Activated T-cell treated with anti-CD3 and anti-CD28 coated beads, Interleukin-2, amount 50 U/mL, for 24 hours (primary cell): ENCODE measurements at regions not wholly inside any gene's neighbourhood (a gene's known extent, or its start where the extent isn't known, plus 50 kb on each side); places are given as distances from the start of the nearest gene placed in this dataset.

Experiments
- DNase-seq: peaks from one replicate; pipeline ENCODE4 v3.0.0-alpha.2; 2020
- H3K27ac Mint-ChIP-seq: 2 replicates; pipeline ENCODE4 v1.8.0; 2020; ENCODE audit warnings: mild to moderate bottlenecking, mixed read lengths
- H3K27me3 Mint-ChIP-seq: 2 replicates; pipeline ENCODE4 v1.8.0; 2020; ENCODE audit warnings: mixed read lengths
- H3K36me3 Mint-ChIP-seq: 2 replicates; pipeline ENCODE4 v1.8.0; 2020; ENCODE audit warnings: low read depth, mixed read lengths
- H3K4me1 Mint-ChIP-seq: 2 replicates; pipeline ENCODE4 v1.8.0; 2020; ENCODE audit warnings: low read depth, mixed read lengths
- H3K4me3 Mint-ChIP-seq: 2 replicates; pipeline ENCODE4 v1.8.0; 2020; ENCODE audit warnings: mild to moderate bottlenecking, moderate library complexity, mixed read lengths
- H3K9me3 Mint-ChIP-seq: 2 replicates; pipeline ENCODE4 v1.8.0; 2020; ENCODE audit warnings: mixed read lengths

DNA sequence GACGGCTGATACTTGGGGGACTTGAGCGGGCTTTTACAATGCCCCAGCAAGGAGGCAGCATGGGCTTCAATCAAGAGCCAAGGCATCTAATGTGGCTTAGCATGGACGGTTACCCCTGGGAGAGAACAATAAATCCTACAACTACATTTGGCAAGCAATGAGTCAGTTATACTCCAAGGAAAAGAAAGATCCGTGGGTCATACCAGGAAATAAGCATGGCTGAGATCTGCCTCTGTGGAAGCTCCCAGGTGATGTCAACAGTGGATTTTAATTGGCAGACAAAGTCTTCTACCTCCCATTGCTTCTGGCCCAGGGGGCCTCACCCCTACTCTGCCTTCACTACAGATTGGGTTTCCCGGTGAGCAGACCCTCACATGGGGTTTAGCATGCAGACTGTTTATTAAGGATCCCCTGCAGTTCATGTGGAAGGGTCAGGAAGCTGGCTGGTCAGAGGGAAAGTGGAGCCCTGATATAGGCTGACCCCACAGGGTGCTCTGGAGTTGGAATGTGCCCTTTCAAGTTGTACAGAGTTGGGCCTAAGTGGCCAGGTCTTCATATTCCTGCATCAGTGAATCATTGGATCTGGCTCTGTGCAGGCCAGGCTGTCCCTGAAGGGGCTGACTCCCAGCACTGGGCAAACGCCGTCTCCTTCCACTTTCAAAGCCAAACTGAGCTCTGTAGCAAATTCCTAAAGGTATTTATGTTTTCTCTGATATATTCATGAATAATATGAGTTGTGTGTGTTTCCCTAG, 91.3 kb upstream of the GGTLC1 start:
- Mint-ChIP-seq H3K4me1 (peaks cover 1% of the 10 kb centered on the region), H3K27me3 (no peaks in the 10 kb centered on the region), H3K36me3 (no peaks in the 10 kb centered on the region), H3K9me3 (no peaks in the 10 kb centered on the region), H3K27ac (no peak overlapping the region), H3K4me3 (no peak overlapping the region)
- no peak for DNase-seq

DNA sequence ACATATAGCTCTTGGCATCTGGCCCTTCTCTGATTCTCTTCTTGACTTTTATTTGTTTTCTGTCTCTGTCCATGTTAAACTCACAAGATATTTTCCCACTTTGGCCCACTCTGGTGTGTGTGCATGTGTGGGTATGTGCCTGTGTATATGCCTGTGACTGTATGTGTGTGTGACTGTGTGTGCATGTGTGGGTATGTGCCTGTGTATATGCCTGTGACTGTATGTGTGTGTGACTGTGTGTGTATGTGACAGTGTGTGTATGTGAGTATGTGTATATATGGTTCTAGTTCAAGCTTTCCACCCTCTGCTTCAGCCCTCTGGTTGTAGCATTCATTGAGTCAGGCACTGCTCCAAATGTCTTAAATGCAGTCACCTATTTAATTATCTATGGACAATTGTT, 88.6 kb upstream of the GGTLC1 start:
- Mint-ChIP-seq H3K27ac (no peak overlapping the region), H3K9me3 (peaks cover 2% of the 10 kb centered on the region), H3K4me3 (no peak overlapping the region), H3K36me3 (no peaks in the 10 kb centered on the region), H3K4me1 (peaks cover 5% of the 10 kb centered on the region), H3K27me3 (no peaks in the 10 kb centered on the region)
- no peak for DNase-seq

- no peak overlapping the region for H3K27ac Mint-ChIP-seq
- H3K4me3 Mint-ChIP-seq: no peak overlapping the region
- no peak for DNase-seq
Observed at GRCh38 chr20:24070679-24071078, 82.1 kb upstream of the GGTLC1 start.

GRCh38 chr20:24066076-24066700, 77.6 kb upstream of the GGTLC1 start:
- Mint-ChIP-seq H3K9me3 (peaks cover 10% of the 10 kb centered on the region), H3K27ac (peak overlapping the region; percentile 87), H3K4me3 (peak overlapping the region; percentile 66), H3K36me3 (peaks cover 5% of the 10 kb centered on the region), H3K4me1 (peaks cover 17% of the 10 kb centered on the region), H3K27me3 (no peaks in the 10 kb centered on the region)
- DNase-seq: no peak

More at GRCh38 chr20:24070679-24071078, 82.1 kb upstream of the GGTLC1 start:
- Mint-ChIP-seq H3K4me1 (peaks cover 16% of the 10 kb centered on the region), H3K27me3 (no peaks in the 10 kb centered on the region), H3K36me3 (peaks cover 6% of the 10 kb centered on the region), H3K9me3 (peaks cover 18% of the 10 kb centered on the region)

DNA sequence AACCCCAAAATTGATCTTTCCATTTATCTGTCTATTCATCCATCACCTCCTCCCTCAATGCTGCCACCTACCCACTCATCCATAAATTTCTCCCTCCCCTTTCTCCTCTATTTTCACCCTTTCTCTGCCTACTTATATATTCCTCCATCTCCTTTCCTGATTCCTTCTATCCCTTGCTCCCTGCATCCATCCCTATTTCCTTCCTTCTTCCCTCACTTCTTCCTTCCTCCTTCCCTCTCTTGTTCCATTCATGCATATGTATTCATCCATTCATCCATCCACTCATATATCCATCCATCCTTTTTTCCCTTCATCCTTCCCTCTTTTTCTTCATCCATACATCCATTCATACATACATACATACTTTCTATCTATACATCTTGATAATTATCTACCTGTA, 76.3 kb upstream of the GGTLC1 start:
- no peaks in the 10 kb centered on the region for H3K36me3 Mint-ChIP-seq
- H3K9me3 Mint-ChIP-seq: no peaks in the 10 kb centered on the region
- DNase-seq: no peak
- H3K27ac Mint-ChIP-seq: no peak overlapping the region
- H3K4me1 Mint-ChIP-seq: peaks cover 17% of the 10 kb centered on the region
- H3K4me3 Mint-ChIP-seq: no peak overlapping the region
- no peaks in the 10 kb centered on the region for H3K27me3 Mint-ChIP-seq

DNA sequence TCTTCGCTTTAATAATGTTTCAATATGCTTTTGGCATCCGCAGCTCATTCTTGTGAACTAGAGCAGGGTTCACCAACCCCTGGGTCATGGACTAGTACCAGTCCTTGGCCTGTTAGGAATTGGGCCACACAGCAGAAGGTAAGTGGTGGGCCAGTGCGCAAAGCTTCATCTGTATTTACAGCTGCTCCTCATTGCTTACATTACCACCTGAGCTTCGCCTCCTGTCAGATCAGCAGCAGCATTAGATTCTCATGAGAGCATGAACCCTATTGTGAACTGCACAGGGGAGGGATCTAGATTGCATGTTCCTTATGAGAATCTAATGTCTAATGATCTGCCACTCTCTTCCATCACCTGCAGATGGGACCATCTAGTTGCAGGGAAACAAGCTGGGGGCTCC, 75.5 kb upstream of the GGTLC1 start:
- Mint-ChIP-seq H3K9me3 (no peaks in the 10 kb centered on the region), H3K36me3 (no peaks in the 10 kb centered on the region), H3K4me1 (peaks cover 17% of the 10 kb centered on the region), H3K4me3 (no peak overlapping the region), H3K27me3 (no peaks in the 10 kb centered on the region), H3K27ac (no peak overlapping the region)
- no peak for DNase-seq

DNA sequence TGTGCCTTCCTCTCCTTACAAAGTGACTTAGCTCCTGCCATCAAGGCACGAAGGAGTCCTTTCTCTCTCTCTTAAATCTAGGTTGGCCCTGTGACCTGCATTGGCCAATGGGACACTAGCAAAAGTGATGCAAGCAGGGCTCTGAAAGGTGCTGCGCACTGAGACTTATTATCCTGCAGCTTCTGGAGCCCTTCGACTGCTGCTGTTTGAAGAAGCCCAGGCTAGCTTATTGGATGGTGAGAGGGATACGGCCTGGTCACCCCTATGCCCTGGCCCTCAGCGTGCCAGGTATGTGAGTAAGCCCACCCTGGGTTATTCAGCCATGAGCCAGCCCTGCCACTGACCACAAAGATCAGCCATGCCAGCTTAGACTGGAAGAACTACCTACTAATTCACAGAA, 74.5 kb upstream of the GGTLC1 start:
- Mint-ChIP-seq H3K9me3 (no peaks in the 10 kb centered on the region), H3K4me3 (no peak overlapping the region), H3K36me3 (no peaks in the 10 kb centered on the region), H3K27ac (no peak overlapping the region), H3K4me1 (peaks cover 17% of the 10 kb centered on the region), H3K27me3 (no peaks in the 10 kb centered on the region)
- DNase-seq: no peak

GRCh38 chr20:24060851-24061590, 72.4 kb upstream of the GGTLC1 start:
- H3K36me3 Mint-ChIP-seq: no peaks in the 10 kb centered on the region
- no peak overlapping the region for H3K4me3 Mint-ChIP-seq
- H3K9me3 Mint-ChIP-seq: no peaks in the 10 kb centered on the region
- peaks cover 7% of the 10 kb centered on the region for H3K4me1 Mint-ChIP-seq
- no peak for DNase-seq
- H3K27ac Mint-ChIP-seq: no peak overlapping the region
- H3K27me3 Mint-ChIP-seq: no peaks in the 10 kb centered on the region

DNA sequence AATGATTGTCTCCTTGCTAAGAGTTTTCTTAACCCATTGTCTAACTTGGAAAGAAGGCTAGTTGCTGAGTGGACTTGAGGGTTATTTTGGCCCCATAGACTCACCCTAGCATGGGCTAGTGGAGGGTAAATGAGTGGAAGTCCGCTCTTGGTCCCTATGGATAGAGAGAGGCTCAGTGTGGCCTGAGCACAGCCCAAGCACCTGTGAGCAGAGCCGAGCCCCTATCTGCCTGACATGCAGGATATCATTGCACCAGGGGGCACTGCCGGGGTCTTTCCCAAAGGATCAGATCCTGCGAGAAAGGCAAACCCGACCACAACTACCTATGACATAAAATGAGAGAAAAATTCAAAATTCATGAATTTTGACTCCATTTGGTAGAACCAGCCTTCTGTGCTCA, 70.6 kb upstream of the GGTLC1 start:
- no peak for DNase-seq
- no peaks in the 10 kb centered on the region for H3K27me3 Mint-ChIP-seq
- no peaks in the 10 kb centered on the region for H3K36me3 Mint-ChIP-seq
- H3K4me3 Mint-ChIP-seq: no peak overlapping the region
- no peak overlapping the region for H3K27ac Mint-ChIP-seq
- H3K4me1 Mint-ChIP-seq: no peaks in the 10 kb centered on the region
- no peaks in the 10 kb centered on the region for H3K9me3 Mint-ChIP-seq

DNA sequence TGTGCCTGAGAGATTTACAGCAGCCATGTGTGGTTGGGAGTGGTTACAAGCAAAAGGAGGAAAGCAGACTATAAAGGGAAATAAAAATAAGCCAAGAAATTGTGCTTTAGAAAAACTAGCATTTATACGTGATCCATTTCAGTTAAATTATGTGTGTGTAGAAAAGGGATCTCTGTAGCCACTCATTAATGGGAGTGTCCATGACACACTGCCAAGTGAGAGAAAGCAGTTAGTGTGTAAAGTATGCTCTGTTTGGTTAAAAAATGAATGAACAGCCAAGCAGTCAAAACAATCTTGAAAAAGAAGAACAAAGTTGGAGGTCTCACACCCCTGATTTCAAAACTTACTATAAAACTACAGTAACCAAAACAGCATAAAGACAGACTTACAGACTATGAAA, 67.9 kb upstream of the GGTLC1 start:
- Mint-ChIP-seq H3K4me1 (peaks cover 8% of the 10 kb centered on the region), H3K27ac (no peak overlapping the region), H3K4me3 (no peak overlapping the region), H3K27me3 (no peaks in the 10 kb centered on the region), H3K36me3 (no peaks in the 10 kb centered on the region), H3K9me3 (no peaks in the 10 kb centered on the region)
- no peak for DNase-seq

DNA sequence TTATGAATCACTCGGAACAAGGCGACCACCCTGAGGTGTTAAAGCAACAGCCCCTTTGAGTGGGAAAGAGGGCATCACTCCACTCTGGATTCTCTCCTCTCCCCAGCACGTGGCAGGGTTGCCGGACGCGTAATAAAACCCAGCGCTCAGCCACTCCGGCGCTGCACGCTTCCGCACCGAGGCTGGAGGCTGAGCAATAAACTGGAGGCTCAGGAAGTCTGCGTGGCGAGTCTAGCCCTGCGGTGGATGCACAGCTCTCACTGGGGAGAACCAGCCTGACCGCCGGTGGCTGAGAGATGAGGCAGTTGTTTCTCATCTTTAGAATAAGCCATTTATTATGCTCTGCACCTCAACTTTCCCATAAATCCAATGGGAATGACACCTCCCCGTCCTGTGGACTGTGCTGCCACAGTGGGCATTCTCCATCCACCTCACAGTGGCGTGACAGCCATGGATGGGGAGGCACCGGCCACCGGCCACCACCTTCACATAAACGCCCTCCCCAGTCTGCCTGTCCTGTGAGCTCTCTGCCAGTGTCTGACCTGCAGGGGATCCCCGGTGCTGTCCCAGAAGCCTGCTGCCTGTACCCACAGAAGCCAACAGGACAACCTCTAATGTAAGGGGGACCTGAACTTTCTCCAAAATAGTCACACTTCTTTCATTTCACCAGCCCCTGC, 64.2 kb upstream of the GGTLC1 start:
- H3K27ac Mint-ChIP-seq: no peak overlapping the region
- no peaks in the 10 kb centered on the region for H3K9me3 Mint-ChIP-seq
- no peak overlapping the region for H3K4me3 Mint-ChIP-seq
- no peaks in the 10 kb centered on the region for H3K27me3 Mint-ChIP-seq
- no peak for DNase-seq
- H3K36me3 Mint-ChIP-seq: no peaks in the 10 kb centered on the region
- peaks cover 40% of the 10 kb centered on the region for H3K4me1 Mint-ChIP-seq

GRCh38 chr20:24051160-24051559, 62.6 kb upstream of the GGTLC1 start:
- Mint-ChIP-seq H3K9me3 (no peaks in the 10 kb centered on the region), H3K27ac (peak overlapping the region; percentile 27), H3K4me1 (peaks cover 51% of the 10 kb centered on the region), H3K36me3 (no peaks in the 10 kb centered on the region), H3K4me3 (no peak overlapping the region), H3K27me3 (no peaks in the 10 kb centered on the region)
- DNase-seq: no peak

- no peak overlapping the region for H3K4me3 Mint-ChIP-seq
- H3K36me3 Mint-ChIP-seq: no peaks in the 10 kb centered on the region
- H3K9me3 Mint-ChIP-seq: no peaks in the 10 kb centered on the region
- no peak for DNase-seq
- H3K4me1 Mint-ChIP-seq: peaks cover 61% of the 10 kb centered on the region
- peak overlapping the region; percentile 10 for H3K27ac Mint-ChIP-seq
- no peaks in the 10 kb centered on the region for H3K27me3 Mint-ChIP-seq
Observed at GRCh38 chr20:24050119-24050518, 61.5 kb upstream of the GGTLC1 start.

DNA sequence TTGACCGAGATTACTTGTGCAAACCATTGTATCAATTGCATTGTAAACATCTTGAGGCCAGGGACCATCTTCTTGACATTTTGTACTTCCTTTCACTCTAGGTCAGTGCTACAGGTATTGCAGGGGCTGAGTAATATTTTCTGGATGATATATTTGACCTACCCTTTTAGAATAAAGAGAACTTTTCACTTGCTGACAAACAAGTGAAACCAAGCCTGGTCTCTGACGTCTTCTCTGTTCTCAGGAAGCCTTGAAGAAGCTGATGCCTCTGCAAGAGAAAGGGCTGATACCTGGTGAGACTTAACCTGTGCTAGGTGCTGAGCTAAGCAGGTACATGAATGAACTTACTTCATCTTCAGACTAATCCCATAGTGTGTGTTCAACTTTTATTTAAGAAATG, 60.5 kb upstream of the GGTLC1 start:
- Mint-ChIP-seq H3K27ac (peak overlapping the region; percentile 10), H3K4me1 (peaks cover 67% of the 10 kb centered on the region), H3K4me3 (no peak overlapping the region)

More for the DNA sequence above, 60.5 kb upstream of the GGTLC1 start:
- Mint-ChIP-seq H3K36me3 (no peaks in the 10 kb centered on the region), H3K9me3 (no peaks in the 10 kb centered on the region), H3K27me3 (no peaks in the 10 kb centered on the region)
- DNase-seq: no peak
